ENCODE measurements at regions not wholly inside any gene's neighbourhood (a gene's known extent, or its start where the extent isn't known, plus 50 kb on each side); places are given as distances from the start of the nearest gene placed in this dataset.

- Mint-ChIP-seq H3K4me3 (ENCODE audit: low read depth) (no peak overlapping the region), H3K4me1 (ENCODE audit: low read depth) (peaks cover 18% of the 10 kb centered on the region), H3K27me3 (peaks cover 15% of the 10 kb centered on the region), H3K9me3 (ENCODE audit: low read depth) (no peaks in the 10 kb centered on the region), H3K27ac (peak overlapping the region; percentile 85), H3K36me3 (ENCODE audit: insufficient read depth) (no peaks in the 10 kb centered on the region)
- TF ChIP-seq CTCF (IDR thresholded peaks at IDR 0.05; ENCODE audit: unreplicated experiment) = no peak
- no peak for DNase-seq (ENCODE audit: low spot score, unreplicated experiment)
Observed at GRCh38 chr6:15066089-15066758, 179.6 kb upstream of the JARID2 start.

GRCh38 chr6:15073344-15073789 lies 172.5 kb upstream of the JARID2 start:
- Mint-ChIP-seq H3K4me1 (ENCODE audit: low read depth) (peaks cover 16% of the 10 kb centered on the region), H3K27ac (no peak overlapping the region), H3K4me3 (ENCODE audit: low read depth) (no peak overlapping the region), H3K9me3 (ENCODE audit: low read depth) (no peaks in the 10 kb centered on the region), H3K27me3 (peaks cover 9% of the 10 kb centered on the region), H3K36me3 (ENCODE audit: insufficient read depth) (no peaks in the 10 kb centered on the region)
- TF ChIP-seq CTCF (IDR thresholded peaks at IDR 0.05; ENCODE audit: unreplicated experiment) = no peak
- no peak for DNase-seq (ENCODE audit: low spot score, unreplicated experiment)

- peaks cover 17% of the 10 kb centered on the region for H3K4me1 Mint-ChIP-seq (ENCODE audit: low read depth)
- no peaks in the 10 kb centered on the region for H3K36me3 Mint-ChIP-seq (ENCODE audit: insufficient read depth)
Observed at GRCh38 chr6:15073883-15074465, 171.9 kb upstream of the JARID2 start.

GRCh38 chr6:15074806-15075205 lies 171.1 kb upstream of the JARID2 start:
- H3K27me3 Mint-ChIP-seq = peaks cover 9% of the 10 kb centered on the region
- H3K27ac Mint-ChIP-seq = peak overlapping the region; percentile 32
- TF ChIP-seq CTCF (IDR thresholded peaks at IDR 0.05; ENCODE audit: unreplicated experiment) = no peak
- H3K4me3 Mint-ChIP-seq (ENCODE audit: low read depth) = no peak overlapping the region
- peaks cover 25% of the 10 kb centered on the region for H3K4me1 Mint-ChIP-seq (ENCODE audit: low read depth)
- no peaks in the 10 kb centered on the region for H3K9me3 Mint-ChIP-seq (ENCODE audit: low read depth)
- H3K36me3 Mint-ChIP-seq (ENCODE audit: insufficient read depth) = no peaks in the 10 kb centered on the region
- DNase-seq (ENCODE audit: low spot score, unreplicated experiment) = no peak

More at GRCh38 chr6:15073883-15074465, 171.9 kb upstream of the JARID2 start:
- no peaks in the 10 kb centered on the region for H3K9me3 Mint-ChIP-seq (ENCODE audit: low read depth)
- no peak for TF ChIP-seq CTCF (IDR thresholded peaks at IDR 0.05; ENCODE audit: unreplicated experiment)
- H3K4me3 Mint-ChIP-seq (ENCODE audit: low read depth) = no peak overlapping the region
- DNase-seq (ENCODE audit: low spot score, unreplicated experiment) = no peak
- no peak overlapping the region for H3K27ac Mint-ChIP-seq
- peaks cover 9% of the 10 kb centered on the region for H3K27me3 Mint-ChIP-seq

- Mint-ChIP-seq H3K4me1 (ENCODE audit: low read depth) (peaks cover 29% of the 10 kb centered on the region), H3K9me3 (ENCODE audit: low read depth) (no peaks in the 10 kb centered on the region), H3K27me3 (no peaks in the 10 kb centered on the region), H3K36me3 (ENCODE audit: insufficient read depth) (no peaks in the 10 kb centered on the region), H3K27ac (no peak overlapping the region), H3K4me3 (ENCODE audit: low read depth) (no peak overlapping the region)
- no peak for TF ChIP-seq CTCF (IDR thresholded peaks at IDR 0.05; ENCODE audit: unreplicated experiment)
- no peak for DNase-seq (ENCODE audit: low spot score, unreplicated experiment)
Observed at GRCh38 chr6:15076565-15076964, 169.3 kb upstream of the JARID2 start.

Data from progenitor cell of endocrine pancreas (in vitro differentiated cells).